ENCODE measurements at regions not wholly inside any gene's neighbourhood (a gene's known extent, or its start where the extent isn't known, plus 50 kb on each side); places are given as distances from the start of the nearest gene placed in this dataset.

DNA sequence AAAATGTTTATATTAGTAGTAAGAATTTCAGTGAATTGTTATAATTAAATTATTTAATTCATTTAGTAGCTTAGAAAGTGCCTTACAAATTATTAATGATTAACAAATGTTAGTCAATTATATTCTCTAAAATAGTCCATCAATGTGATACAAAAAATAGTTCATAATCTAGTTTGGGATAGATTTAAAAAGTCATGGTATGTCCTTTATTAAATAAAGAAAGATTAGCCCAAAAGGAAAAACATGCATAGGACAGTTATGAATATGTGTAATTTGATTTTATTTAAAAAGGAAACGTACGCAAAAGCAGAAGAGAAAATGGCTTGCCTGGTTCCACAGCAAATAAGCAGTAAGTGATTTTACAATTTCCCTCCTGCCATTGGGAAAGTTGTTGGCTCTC is 768.5 kb downstream of the TRIB2 start:
- ChIA-PET POLR2A (no interaction called here), CTCF (no interaction called here)
- intact Hi-C loops (cut with micrococcal nuclease; ENCODE audit: unreplicated experiment) = no loop called here
- in situ Hi-C loops (cut with HindIII; ENCODE audit: low pct_unique_long_range_greater_than_20kb, low sequenced_read_pairs) = no loop called here
- Histone ChIP-seq H3K4me1 (ENCODE audit: control insufficient read depth, insufficient read depth, low read length) (no peaks in the 10 kb centered on the region), H3K27me3 (ENCODE audit: control insufficient read depth, insufficient read depth, low read length) (no peaks in the 10 kb centered on the region), H3K36me3 (ENCODE audit: control insufficient read depth, insufficient read depth, low read length) (no peaks in the 10 kb centered on the region), H3K27ac (ENCODE audit: low read length) (no peak overlapping the region), H3K9me3 (ENCODE audit: control insufficient read depth, insufficient read depth, low read depth, low read length) (no peaks in the 10 kb centered on the region), H3K4me3 (ENCODE audit: low read depth in 2 of 2, low read length in 2 of 2) (no peak overlapping the region)
- TF ChIP-seq, protein P1, sequence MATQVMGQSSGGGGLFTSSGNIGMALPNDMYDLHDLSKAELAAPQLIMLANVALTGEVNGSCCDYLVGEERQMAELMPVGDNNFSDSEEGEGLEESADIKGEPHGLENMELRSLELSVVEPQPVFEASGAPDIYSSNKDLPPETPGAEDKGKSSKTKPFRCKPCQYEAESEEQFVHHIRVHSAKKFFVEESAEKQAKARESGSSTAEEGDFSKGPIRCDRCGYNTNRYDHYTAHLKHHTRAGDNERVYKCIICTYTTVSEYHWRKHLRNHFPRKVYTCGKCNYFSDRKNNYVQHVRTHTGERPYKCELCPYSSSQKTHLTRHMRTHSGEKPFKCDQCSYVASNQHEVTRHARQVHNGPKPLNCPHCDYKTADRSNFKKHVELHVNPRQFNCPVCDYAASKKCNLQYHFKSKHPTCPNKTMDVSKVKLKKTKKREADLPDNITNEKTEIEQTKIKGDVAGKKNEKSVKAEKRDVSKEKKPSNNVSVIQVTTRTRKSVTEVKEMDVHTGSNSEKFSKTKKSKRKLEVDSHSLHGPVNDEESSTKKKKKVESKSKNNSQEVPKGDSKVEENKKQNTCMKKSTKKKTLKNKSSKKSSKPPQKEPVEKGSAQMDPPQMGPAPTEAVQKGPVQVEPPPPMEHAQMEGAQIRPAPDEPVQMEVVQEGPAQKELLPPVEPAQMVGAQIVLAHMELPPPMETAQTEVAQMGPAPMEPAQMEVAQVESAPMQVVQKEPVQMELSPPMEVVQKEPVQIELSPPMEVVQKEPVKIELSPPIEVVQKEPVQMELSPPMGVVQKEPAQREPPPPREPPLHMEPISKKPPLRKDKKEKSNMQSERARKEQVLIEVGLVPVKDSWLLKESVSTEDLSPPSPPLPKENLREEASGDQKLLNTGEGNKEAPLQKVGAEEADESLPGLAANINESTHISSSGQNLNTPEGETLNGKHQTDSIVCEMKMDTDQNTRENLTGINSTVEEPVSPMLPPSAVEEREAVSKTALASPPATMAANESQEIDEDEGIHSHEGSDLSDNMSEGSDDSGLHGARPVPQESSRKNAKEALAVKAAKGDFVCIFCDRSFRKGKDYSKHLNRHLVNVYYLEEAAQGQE (IDR thresholded peaks at IDR 0.05; ENCODE audit: insufficient read depth in 1 of 2, low read depth in 2 of 2, low read length in 1 of 2) = no peak
- TF ChIP-seq SIN3A (IDR thresholded peaks at IDR 0.05; ENCODE audit: borderline replicate concordance, insufficient read depth, low read depth, low read length) (no peak), TCF7L2 (IDR thresholded peaks at IDR 0.05; ENCODE audit: low read depth, low read length) (no peak), POLR2AphosphoS5 (IDR thresholded peaks at IDR 0.05; ENCODE audit: low read depth, low read length) (no peak)
- TF ChIP-seq, protein P2, sequence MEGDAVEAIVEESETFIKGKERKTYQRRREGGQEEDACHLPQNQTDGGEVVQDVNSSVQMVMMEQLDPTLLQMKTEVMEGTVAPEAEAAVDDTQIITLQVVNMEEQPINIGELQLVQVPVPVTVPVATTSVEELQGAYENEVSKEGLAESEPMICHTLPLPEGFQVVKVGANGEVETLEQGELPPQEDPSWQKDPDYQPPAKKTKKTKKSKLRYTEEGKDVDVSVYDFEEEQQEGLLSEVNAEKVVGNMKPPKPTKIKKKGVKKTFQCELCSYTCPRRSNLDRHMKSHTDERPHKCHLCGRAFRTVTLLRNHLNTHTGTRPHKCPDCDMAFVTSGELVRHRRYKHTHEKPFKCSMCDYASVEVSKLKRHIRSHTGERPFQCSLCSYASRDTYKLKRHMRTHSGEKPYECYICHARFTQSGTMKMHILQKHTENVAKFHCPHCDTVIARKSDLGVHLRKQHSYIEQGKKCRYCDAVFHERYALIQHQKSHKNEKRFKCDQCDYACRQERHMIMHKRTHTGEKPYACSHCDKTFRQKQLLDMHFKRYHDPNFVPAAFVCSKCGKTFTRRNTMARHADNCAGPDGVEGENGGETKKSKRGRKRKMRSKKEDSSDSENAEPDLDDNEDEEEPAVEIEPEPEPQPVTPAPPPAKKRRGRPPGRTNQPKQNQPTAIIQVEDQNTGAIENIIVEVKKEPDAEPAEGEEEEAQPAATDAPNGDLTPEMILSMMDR (IDR thresholded peaks at IDR 0.05) = no peak
- no TSS peak for BruUV-seq (replicated peaks)
- no peak for DNase-seq (ENCODE audit: low read depth, low spot score)
- no peak for ATAC-seq

DNA sequence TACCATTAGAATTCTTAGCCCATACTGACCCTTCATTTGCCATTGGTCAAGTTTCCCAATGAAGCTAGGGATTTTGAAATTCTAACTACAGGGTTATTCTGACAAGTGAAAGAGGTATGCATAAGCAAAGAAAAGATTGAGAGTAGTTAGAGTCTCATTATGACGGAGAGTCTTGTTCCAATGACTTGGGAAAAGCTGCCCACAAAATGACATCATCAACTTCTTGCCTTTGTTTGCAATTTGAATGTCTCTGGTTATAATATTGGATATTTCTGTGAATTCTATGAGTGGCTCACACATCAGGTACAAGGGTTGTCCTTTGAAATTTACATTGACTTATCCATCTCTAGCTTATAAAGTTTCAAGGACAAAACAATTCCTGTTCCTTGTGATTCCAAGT is 772.2 kb downstream of the TRIB2 start:
- Histone ChIP-seq H3K4me1 (ENCODE audit: control insufficient read depth, insufficient read depth, low read length) (no peaks in the 10 kb centered on the region), H3K36me3 (ENCODE audit: control insufficient read depth, insufficient read depth, low read length) (no peaks in the 10 kb centered on the region), H3K27me3 (ENCODE audit: control insufficient read depth, insufficient read depth, low read length) (no peaks in the 10 kb centered on the region), H3K27ac (ENCODE audit: low read length) (no peak overlapping the region), H3K9me3 (ENCODE audit: control insufficient read depth, insufficient read depth, low read depth, low read length) (no peaks in the 10 kb centered on the region), H3K4me3 (ENCODE audit: low read depth in 2 of 2, low read length in 2 of 2) (no peak overlapping the region)
- in situ Hi-C loops (cut with HindIII; ENCODE audit: low pct_unique_long_range_greater_than_20kb, low sequenced_read_pairs) (no loop called here), intact Hi-C loops (cut with micrococcal nuclease; ENCODE audit: unreplicated experiment) (no loop called here)
- DNase-seq (ENCODE audit: low read depth, low spot score) = no peak
- TF ChIP-seq, protein P1 (IDR thresholded peaks at IDR 0.05; ENCODE audit: insufficient read depth in 1 of 2, low read depth in 2 of 2, low read length in 1 of 2) = no peak
- TF ChIP-seq, protein P2 (IDR thresholded peaks at IDR 0.05) = no peak
- no peak for TF ChIP-seq TCF7L2 (IDR thresholded peaks at IDR 0.05; ENCODE audit: low read depth, low read length)
- ChIA-PET POLR2A (no interaction called here), CTCF (no interaction called here)
- no peak for ATAC-seq
- BruUV-seq (replicated peaks) = no TSS peak

All from Panc1 (cell line).